ENCODE measurements at regions not wholly inside any gene's neighbourhood (a gene's known extent, or its start where the extent isn't known, plus 50 kb on each side); places are given as distances from the start of the nearest gene placed in this dataset.

GRCh38 chr3:18919158-18919557 is 229.2 kb upstream of the KCNH8 start:
- TF ChIP-seq POLR2A (IDR thresholded peaks at IDR 0.05), result no peak
- no peak for TF ChIP-seq CTCF (IDR thresholded peaks at IDR 0.05)

Measured in ovary (tissue), 3 donors.